RWPE2 (cell line): ENCODE measurements at regions not wholly inside any gene's neighbourhood (a gene's known extent, or its start where the extent isn't known, plus 50 kb on each side); places are given as distances from the start of the nearest gene placed in this dataset.

Experiments
- ATAC-seq: fragments of 200-7000 bp; cut with Tn5 transposase; 3 replicates; pipeline ENCODE4 v1.9.1; 2021; ENCODE audit warnings: low read depth
- DNase-seq: peaks from one replicate; pipeline ENCODE4 v3.0.0-alpha.2; 2020; ENCODE audit warnings: low spot score
- H3K27ac ChIP-seq: fragments of 450-650 bp; 2 replicates; pipeline ENCODE4 v1.5.1; 2017; ENCODE audit warnings: mild to moderate bottlenecking; ENCODE audit not compliant: poor library complexity, severe bottlenecking
- H3K27me3 ChIP-seq: fragments of 250-450 bp; sonication (Bioruptor Pico); 2 replicates; pipeline ENCODE4 v1.5.1; 2021; ENCODE audit warnings: mild to moderate bottlenecking, moderate library complexity; ENCODE audit not compliant: insufficient read depth, poor library complexity, severe bottlenecking
- H3K36me3 ChIP-seq: fragments of 250-450 bp; sonication (Bioruptor Pico); 2 replicates; pipeline ENCODE4 v1.5.1; 2020; ENCODE audit warnings: low read depth, mild to moderate bottlenecking, moderate library complexity
- H3K4me1 ChIP-seq: fragments of 250-450 bp; sonication (Bioruptor Pico); 2 replicates; pipeline ENCODE4 v1.5.1; 2021; ENCODE audit warnings: mild to moderate bottlenecking, moderate library complexity; ENCODE audit not compliant: insufficient read depth, poor library complexity, severe bottlenecking
- H3K4me3 ChIP-seq: fragments of 250-450 bp; sonication (Bioruptor Pico); 2 replicates; pipeline ENCODE4 v1.5.1; 2021; ENCODE audit warnings: mild to moderate bottlenecking, moderate library complexity; ENCODE audit not compliant: severe bottlenecking
- H3K9me3 ChIP-seq: fragments of 250-450 bp; sonication (Bioruptor Pico); 2 replicates; pipeline ENCODE4 v1.5.1; 2021; ENCODE audit warnings: mild to moderate bottlenecking, moderate library complexity; ENCODE audit not compliant: severe bottlenecking
- TF ChIP-seq, protein P1 (sequence below): fragments of 450-650 bp; IDR thresholded peaks from one replicate; pipeline ENCODE4 v1.5.1; 2017; ENCODE audit warnings: mild to moderate bottlenecking, moderate library complexity; ENCODE audit not compliant: poor library complexity, severe bottlenecking

DNA sequence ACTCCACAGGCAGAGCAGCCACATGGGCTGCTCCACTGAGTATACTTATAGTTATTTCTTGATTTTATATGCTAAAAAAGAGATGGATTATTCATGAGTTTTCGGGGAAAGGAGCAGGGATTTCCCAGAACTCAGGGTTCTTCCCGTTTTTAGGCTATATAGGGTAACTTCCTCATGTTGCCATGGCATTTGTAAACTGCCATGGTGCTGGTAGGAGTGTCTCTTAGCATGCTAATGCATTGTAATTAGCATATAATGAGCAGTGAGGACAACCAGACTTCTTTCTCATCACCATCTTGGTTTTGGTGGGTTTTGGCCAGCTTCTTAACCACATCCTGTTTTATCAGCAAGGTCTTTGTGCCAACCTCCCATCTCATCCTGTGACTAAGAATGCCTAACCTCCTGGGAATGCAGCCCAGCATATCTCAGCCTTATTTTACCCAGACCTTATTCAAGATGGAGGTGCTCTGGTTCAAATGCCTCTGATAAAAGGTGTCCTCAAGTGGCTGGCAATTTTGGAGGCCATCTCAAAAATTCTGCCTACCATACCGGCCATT lies 213.0 kb upstream of the VEGFC start:
- no peaks in the 10 kb centered on the region; the same call in 1 of the 2 replicates for H3K36me3 ChIP-seq
- H3K4me1 ChIP-seq, result peaks cover 69% of the 10 kb centered on the region
- DNase-seq, result peak; percentile 66
- no peaks in the 10 kb centered on the region for H3K27me3 ChIP-seq
- no peak overlapping the region for H3K4me3 ChIP-seq
- ATAC-seq, result peak; percentile 65
- TF ChIP-seq, protein P1, sequence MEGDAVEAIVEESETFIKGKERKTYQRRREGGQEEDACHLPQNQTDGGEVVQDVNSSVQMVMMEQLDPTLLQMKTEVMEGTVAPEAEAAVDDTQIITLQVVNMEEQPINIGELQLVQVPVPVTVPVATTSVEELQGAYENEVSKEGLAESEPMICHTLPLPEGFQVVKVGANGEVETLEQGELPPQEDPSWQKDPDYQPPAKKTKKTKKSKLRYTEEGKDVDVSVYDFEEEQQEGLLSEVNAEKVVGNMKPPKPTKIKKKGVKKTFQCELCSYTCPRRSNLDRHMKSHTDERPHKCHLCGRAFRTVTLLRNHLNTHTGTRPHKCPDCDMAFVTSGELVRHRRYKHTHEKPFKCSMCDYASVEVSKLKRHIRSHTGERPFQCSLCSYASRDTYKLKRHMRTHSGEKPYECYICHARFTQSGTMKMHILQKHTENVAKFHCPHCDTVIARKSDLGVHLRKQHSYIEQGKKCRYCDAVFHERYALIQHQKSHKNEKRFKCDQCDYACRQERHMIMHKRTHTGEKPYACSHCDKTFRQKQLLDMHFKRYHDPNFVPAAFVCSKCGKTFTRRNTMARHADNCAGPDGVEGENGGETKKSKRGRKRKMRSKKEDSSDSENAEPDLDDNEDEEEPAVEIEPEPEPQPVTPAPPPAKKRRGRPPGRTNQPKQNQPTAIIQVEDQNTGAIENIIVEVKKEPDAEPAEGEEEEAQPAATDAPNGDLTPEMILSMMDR, result no peak
- H3K27ac ChIP-seq, result peak overlapping the region; percentile 99
- peaks cover 2% of the 10 kb centered on the region for H3K9me3 ChIP-seq

DNA sequence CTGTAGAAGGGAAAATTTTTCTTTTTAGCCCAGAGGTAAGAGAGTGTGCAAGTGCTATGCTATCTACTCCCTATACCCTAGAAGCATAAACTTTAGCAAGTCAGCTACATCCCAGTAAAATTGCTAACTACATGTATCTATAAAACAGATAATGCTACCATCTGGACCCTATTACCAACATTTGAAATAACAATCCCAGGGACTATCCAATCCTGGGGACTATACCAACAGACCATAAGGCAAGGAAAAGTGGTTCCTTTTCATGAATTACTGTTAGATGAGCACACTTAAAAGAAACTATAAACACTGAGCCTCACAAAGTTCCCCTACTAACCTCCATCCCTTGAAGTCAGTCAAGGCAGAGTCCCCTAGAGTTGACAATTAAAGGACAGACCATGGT lies 213.6 kb upstream of the VEGFC start:
- DNase-seq, result no peak
- Histone ChIP-seq H3K4me1 (peaks cover 66% of the 10 kb centered on the region), H3K9me3 (peaks cover 4% of the 10 kb centered on the region), H3K27me3 (no peaks in the 10 kb centered on the region), H3K4me3 (no peak overlapping the region), H3K27ac (peak overlapping the region; percentile 99), H3K36me3 (no peaks in the 10 kb centered on the region; the same call in none of the 2 replicates)
- no peak for ATAC-seq
- TF ChIP-seq, protein P1, result no peak

DNA sequence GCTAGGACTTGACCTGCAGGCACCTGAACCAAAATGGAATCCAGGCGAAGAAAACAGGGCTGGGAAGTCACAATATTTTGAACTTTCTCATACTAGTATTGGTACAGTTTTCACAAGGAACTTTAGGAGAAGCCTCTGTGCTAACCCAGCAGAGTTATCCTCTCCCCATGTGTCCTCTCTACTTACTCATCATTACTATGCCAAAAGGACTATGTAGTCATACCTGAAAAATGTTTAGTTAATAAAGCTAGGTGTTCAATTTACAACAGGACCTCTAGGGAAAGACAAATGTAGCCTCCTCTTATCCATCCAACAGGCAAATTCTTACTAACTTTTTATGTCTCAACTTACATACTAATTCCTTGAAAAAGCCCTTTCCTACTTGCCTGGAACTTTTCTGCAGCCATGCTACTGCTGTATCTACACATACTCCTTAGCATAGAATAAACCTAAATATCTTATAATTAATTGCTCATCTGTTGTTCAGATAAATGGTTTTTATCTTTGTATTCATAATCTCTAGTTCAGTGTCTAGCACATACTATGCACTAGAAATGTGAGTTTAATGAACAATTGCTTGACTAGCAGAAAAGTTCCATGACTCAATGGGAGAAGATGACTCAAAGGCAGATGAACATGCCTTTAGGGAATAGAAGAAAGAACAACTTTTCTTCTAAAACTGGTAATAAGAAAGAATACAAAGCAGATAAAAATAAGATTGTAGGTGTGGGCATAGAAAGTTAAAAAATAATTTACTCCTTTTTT lies 215.5 kb upstream of the VEGFC start:
- TF ChIP-seq, protein P1, result no peak
- Histone ChIP-seq H3K36me3 (no peaks in the 10 kb centered on the region; the same call in none of the 2 replicates), H3K4me3 (no peak overlapping the region), H3K27ac (peak overlapping the region; percentile 99), H3K27me3 (no peaks in the 10 kb centered on the region), H3K9me3 (peaks cover 7% of the 10 kb centered on the region), H3K4me1 (peaks cover 56% of the 10 kb centered on the region)
- peak; percentile 90 for ATAC-seq
- DNase-seq, result no peak

DNA sequence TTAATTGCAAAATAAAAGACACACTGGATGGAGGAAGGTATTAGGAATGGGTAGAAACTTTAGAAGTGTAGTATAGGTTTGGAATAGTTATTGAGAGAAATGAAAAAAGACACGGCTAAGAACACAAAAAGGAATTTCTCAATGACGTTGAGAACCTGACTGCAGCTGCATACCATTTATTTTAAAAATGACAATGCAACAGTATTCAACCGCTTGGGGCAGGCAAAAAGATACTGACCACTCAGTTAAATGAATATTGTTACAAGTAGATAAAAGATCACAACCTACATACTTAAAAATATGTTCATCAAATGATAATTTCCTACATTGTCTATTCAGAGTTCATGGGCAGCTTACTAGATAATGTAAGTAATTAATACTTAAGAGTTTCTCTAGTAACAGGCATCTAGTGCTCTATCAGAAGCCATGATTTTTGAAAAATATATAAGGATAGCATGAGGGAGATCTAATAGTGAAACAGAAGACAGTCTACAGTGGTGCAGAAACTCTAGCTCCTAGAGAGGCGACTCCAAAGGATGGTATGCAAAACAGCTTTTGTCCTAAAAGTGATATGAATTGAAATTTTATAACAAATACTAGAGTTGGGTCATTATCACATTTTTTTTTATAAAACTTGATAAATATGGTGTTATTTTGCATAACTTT lies 216.2 kb upstream of the VEGFC start:
- Histone ChIP-seq H3K36me3 (no peaks in the 10 kb centered on the region; the same call in none of the 2 replicates), H3K9me3 (peaks cover 12% of the 10 kb centered on the region), H3K4me3 (no peak overlapping the region), H3K27me3 (no peaks in the 10 kb centered on the region), H3K4me1 (peaks cover 56% of the 10 kb centered on the region), H3K27ac (peak overlapping the region; percentile 99)
- ATAC-seq (peak; percentile 17; the same call in 1 of the 3 replicates), DNase-seq (no peak)
- TF ChIP-seq, protein P1, result no peak
